ENCODE measurements at regions not wholly inside any gene's neighbourhood (a gene's known extent, or its start where the extent isn't known, plus 50 kb on each side); places are given as distances from the start of the nearest gene placed in this dataset.

DNA sequence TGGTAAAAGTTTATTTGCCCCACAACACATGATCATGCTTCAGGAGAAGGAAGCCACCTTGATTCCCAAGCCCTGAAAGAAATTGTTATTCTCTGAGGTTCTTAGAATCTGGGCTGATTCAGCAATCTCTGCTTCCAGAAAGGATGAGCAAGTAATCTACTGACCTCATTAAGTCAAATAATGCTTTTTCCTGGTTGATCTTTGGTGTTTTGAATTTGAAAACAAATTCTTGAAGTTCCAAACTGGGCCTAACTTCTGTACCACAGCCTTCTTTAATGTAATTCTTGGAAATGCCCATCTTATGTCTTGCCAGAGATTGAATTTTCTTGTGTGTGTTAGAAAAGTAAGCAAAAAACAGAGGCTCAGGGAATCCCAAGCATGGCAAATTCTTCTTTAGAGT lies 319.2 kb upstream of the DDHD1 start:
- Histone ChIP-seq H3F3A (replicated peaks; ENCODE audit: low read depth) (no peaks in the 10 kb centered on the region), H3K27ac (ENCODE audit: low read depth) (no peak overlapping the region), H3K4me3 (no peak overlapping the region), H3K79me2 (replicated peaks; ENCODE audit: insufficient read depth) (no peaks in the 10 kb centered on the region), H3K9me2 (ENCODE audit: insufficient read depth) (no peaks in the 10 kb centered on the region; the same call in 1 of the 2 replicates), H4K20me1 (replicated peaks; ENCODE audit: insufficient read depth) (no peaks in the 10 kb centered on the region), H3K4me2 (no peak overlapping the region), H2AFZ (no peak overlapping the region), H3K27me3 (ENCODE audit: insufficient read depth) (no peaks in the 10 kb centered on the region), H3K36me3 (ENCODE audit: insufficient read depth) (no peaks in the 10 kb centered on the region), H3K4me1 (ENCODE audit: insufficient read depth) (no peaks in the 10 kb centered on the region)
- Mint-ChIP-seq H3K27me3 (ENCODE audit: insufficient read depth, low read depth, poor library complexity) (no peaks in the 10 kb centered on the region), H3K4me3 (no peak overlapping the region), H3K27ac (no peak overlapping the region; the same call in 1 of the 2 replicates), H3K4me1 (peaks cover 3% of the 10 kb centered on the region), H3K9me3 (no peaks in the 10 kb centered on the region), H3K36me3 (ENCODE audit: low read depth) (no peaks in the 10 kb centered on the region)
- ATAC-seq: no peak
- TF ChIP-seq, protein P1, sequence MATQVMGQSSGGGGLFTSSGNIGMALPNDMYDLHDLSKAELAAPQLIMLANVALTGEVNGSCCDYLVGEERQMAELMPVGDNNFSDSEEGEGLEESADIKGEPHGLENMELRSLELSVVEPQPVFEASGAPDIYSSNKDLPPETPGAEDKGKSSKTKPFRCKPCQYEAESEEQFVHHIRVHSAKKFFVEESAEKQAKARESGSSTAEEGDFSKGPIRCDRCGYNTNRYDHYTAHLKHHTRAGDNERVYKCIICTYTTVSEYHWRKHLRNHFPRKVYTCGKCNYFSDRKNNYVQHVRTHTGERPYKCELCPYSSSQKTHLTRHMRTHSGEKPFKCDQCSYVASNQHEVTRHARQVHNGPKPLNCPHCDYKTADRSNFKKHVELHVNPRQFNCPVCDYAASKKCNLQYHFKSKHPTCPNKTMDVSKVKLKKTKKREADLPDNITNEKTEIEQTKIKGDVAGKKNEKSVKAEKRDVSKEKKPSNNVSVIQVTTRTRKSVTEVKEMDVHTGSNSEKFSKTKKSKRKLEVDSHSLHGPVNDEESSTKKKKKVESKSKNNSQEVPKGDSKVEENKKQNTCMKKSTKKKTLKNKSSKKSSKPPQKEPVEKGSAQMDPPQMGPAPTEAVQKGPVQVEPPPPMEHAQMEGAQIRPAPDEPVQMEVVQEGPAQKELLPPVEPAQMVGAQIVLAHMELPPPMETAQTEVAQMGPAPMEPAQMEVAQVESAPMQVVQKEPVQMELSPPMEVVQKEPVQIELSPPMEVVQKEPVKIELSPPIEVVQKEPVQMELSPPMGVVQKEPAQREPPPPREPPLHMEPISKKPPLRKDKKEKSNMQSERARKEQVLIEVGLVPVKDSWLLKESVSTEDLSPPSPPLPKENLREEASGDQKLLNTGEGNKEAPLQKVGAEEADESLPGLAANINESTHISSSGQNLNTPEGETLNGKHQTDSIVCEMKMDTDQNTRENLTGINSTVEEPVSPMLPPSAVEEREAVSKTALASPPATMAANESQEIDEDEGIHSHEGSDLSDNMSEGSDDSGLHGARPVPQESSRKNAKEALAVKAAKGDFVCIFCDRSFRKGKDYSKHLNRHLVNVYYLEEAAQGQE (IDR thresholded peaks at IDR 0.05; ENCODE audit: unreplicated experiment): no peak
- no peak for TF ChIP-seq CTCF (conservative IDR thresholded peaks at IDR 0.05; ENCODE audit: low read depth in 2 of 2)
- TF ChIP-seq JUNB (IDR thresholded peaks at IDR 0.05; ENCODE audit: unreplicated experiment): no peak
- TF ChIP-seq EZH2phosphoT487 (IDR thresholded peaks at IDR 0.05; ENCODE audit: unreplicated experiment): no peak
- no peak for TF ChIP-seq CREB1 (CRISPR knock-in tag; IDR thresholded peaks at IDR 0.05; ENCODE audit: low read depth)
- no peak for TF ChIP-seq ZNF331 (CRISPR knock-in tag; IDR thresholded peaks at IDR 0.05; ENCODE audit: low read depth)
- no peak for TF ChIP-seq STAT1 (IDR thresholded peaks at IDR 0.05; ENCODE audit: unreplicated experiment)
- no peak for TF ChIP-seq POLR2AphosphoS5 (IDR thresholded peaks at IDR 0.05; ENCODE audit: low read depth)
- no peak for TF ChIP-seq NANOG (IDR thresholded peaks at IDR 0.05; ENCODE audit: borderline replicate concordance)
- TF ChIP-seq ZNF462 (CRISPR knock-in tag; IDR thresholded peaks at IDR 0.05): no peak
- DNase-seq (ENCODE audit: low spot score): no peak

Measured in GM23338 (cell line).